Endothelial cell of umbilical vein (primary cell): ENCODE measurements at regions not wholly inside any gene's neighbourhood (a gene's known extent, or its start where the extent isn't known, plus 50 kb on each side); places are given as distances from the start of the nearest gene placed in this dataset.
"Not testable (repeated sequence)": the region's sequence is repeated elsewhere in the genome, so short reads cannot be mapped to it uniquely, and the experiment has no call there.

ENCODE experiments used
- BruUV-seq: library from RNA; stranded (reverse); fragments of 400-500 nt; replicated peaks from 2 replicates; lab custom pipeline; 2021; lab: Mats Ljungman, UMichigan
- CTCF ChIA-PET: fragments of 300-600, 350-600 bp; sonication (Branson Sonifier 250); formaldehyde crosslinking; loops from one replicate; lab custom pipeline; 2021; ENCODE audit warnings: antibody characterized with exemption, inconsistent platforms; lab: Charles Lee
- POLR2A ChIA-PET: fragments of 300-600, 350-600 bp; sonication (Branson Sonifier 250); formaldehyde crosslinking; loops from one replicate; lab custom pipeline; 2021; ENCODE audit warnings: antibody characterized with exemption, inconsistent platforms; lab: Charles Lee
- DNase-seq: peaks from one replicate; pipeline ENCODE4 v3.0.0-alpha.2; 2011; ENCODE audit warnings: low read depth, low spot score
- FAIRE-seq: peaks from 2 replicates; lab custom pipeline; 2011; peaks lifted over from hg19 to GRCh38; lab: Jason Lieb, UNC
- H2AFZ ChIP-seq: 2 replicates; pipeline ENCODE4 v1.6.0; 2012; ENCODE audit warnings: low read depth, low read length, control low read depth, inconsistent platforms
- H3K27ac ChIP-seq: 2 replicates; pipeline ENCODE4 v1.5.1; 2011; ENCODE audit warnings: low read depth, mild to moderate bottlenecking, control low read depth, low read length, moderate library complexity; ENCODE audit not compliant: insufficient read depth
- H3K27me3 ChIP-seq, 2 experiments: 2 replicates each; pipeline versions ENCODE4 v1.6.0 to v1.6.1; 2011; ENCODE audit warnings: low read length in 2 of 2, mixed read lengths in 1 of 2; ENCODE audit not compliant: control insufficient read depth in 2 of 2, insufficient read depth in 2 of 2
- H3K36me3 ChIP-seq, 2 experiments: 2 replicates in 1 of 2; 3 replicates in 1 of 2; pipeline ENCODE4 v1.5.1; 2011; ENCODE audit warnings: low read length in 2 of 2, mild to moderate bottlenecking in 1 of 2, moderate library complexity in 1 of 2; ENCODE audit not compliant: control insufficient read depth in 2 of 2, insufficient read depth in 2 of 2; ENCODE audit errors: extremely low read depth in 1 of 2
- H3K4me1 ChIP-seq: 3 replicates; pipeline ENCODE4 v1.5.1; 2011; ENCODE audit warnings: mild to moderate bottlenecking, low read length; ENCODE audit not compliant: control insufficient read depth, insufficient read depth; ENCODE audit errors: extremely low read depth
- H3K4me2 ChIP-seq: 2 replicates; pipeline ENCODE4 v1.6.1; 2011; ENCODE audit warnings: low read length, control low read depth, mixed read lengths; ENCODE audit not compliant: insufficient read depth
- H3K4me3 ChIP-seq, 3 experiments: fragments of 200-600 bp in 1 of 3; sonication (generic), shearing (Covaris generic) in 1 of 3; replicated peaks in 1 of 3; 2 replicates each; pipeline ENCODE4 v1.5.1; 2011 to 2016; ENCODE audit warnings: control low read depth in 3 of 3, low read length in 3 of 3, mild to moderate bottlenecking in 2 of 3, inconsistent platforms in 1 of 3, low read depth in 1 of 3, moderate library complexity in 1 of 3; ENCODE audit not compliant: insufficient read depth in 1 of 3
- H3K79me2 ChIP-seq: 2 replicates; pipeline ENCODE4 v1.6.0; 2012; ENCODE audit warnings: low read length, inconsistent platforms; ENCODE audit not compliant: control insufficient read depth, insufficient read depth
- H3K9ac ChIP-seq: replicated peaks from 2 replicates; pipeline ENCODE3; 2011; ENCODE audit warnings: low read length, control low read depth; ENCODE audit not compliant: insufficient read depth; ENCODE audit errors: extremely low read depth
- H3K9me1 ChIP-seq: replicated peaks from 3 replicates; pipeline ENCODE4 v1.6.0; 2011; ENCODE audit warnings: mild to moderate bottlenecking, low read length; ENCODE audit not compliant: control insufficient read depth, insufficient read depth; ENCODE audit errors: extremely low read depth
- H3K9me3 ChIP-seq: replicated peaks from 2 replicates; pipeline ENCODE4 v1.5.1; 2012; ENCODE audit warnings: low read length, inconsistent platforms; ENCODE audit not compliant: control insufficient read depth, insufficient read depth
- H4K20me1 ChIP-seq: replicated peaks from 2 replicates; pipeline ENCODE3; 2011; ENCODE audit warnings: mild to moderate bottlenecking, low read length; ENCODE audit not compliant: control insufficient read depth, insufficient read depth; ENCODE audit errors: extremely low read depth
- GATA2 ChIP-seq: IDR thresholded peaks from 2 replicates; pipeline ENCODE4 v1.7.0; 2011; ENCODE audit warnings: low read depth, mild to moderate bottlenecking, moderate library complexity, mixed read lengths, low read length; ENCODE audit not compliant: insufficient read length, insufficient read depth
- dilution Hi-C: fragments of 300-500 bp; cut with MboI; formaldehyde crosslinking; loops from one replicate; pipeline ENCODE4 v1.15.0; 2019; ENCODE audit warnings: low sequenced_read_pairs; ENCODE audit not compliant: extremely low pct_ligation_motif_present
- intact Hi-C: fragments of 100-400 bp; cut with micrococcal nuclease; formaldehyde crosslinking; loops from one replicate; pipeline ENCODE4 v1.10.0; 2022

DNA sequence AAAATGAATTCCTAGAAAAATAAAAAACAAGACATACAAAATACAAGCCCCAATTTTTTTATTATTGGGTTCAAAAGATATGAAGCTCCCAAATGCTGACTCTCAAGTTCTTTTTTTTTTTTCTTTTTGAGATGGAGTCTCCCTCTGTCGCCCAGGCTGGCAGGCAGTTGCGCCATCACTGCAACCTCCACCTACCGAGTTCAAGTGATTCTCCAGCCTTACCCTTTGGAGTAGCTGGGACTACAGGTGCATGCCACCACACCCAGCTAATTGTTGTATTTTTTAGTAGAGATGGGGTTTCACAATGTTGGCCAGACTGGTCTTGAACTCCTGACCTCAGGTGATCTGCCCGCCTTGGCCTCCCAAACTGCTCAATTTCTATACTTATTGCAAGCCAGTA lies 600.6 kb downstream of the BCOR start:
- FAIRE-seq, H3K27ac ChIP-seq, POLR2A ChIA-PET, H3K4me2 ChIP-seq, H3K36me3 ChIP-seq, DNase-seq, H3K9me3 ChIP-seq, intact Hi-C loops, H4K20me1 ChIP-seq, dilution Hi-C loops, BruUV-seq, H3K4me1 ChIP-seq, H2AFZ ChIP-seq, H3K27me3 ChIP-seq, H3K9ac ChIP-seq, H3K79me2 ChIP-seq, H3K9me1 ChIP-seq, CTCF ChIA-PET, H3K4me3 ChIP-seq: not testable (repeated sequence)

DNA sequence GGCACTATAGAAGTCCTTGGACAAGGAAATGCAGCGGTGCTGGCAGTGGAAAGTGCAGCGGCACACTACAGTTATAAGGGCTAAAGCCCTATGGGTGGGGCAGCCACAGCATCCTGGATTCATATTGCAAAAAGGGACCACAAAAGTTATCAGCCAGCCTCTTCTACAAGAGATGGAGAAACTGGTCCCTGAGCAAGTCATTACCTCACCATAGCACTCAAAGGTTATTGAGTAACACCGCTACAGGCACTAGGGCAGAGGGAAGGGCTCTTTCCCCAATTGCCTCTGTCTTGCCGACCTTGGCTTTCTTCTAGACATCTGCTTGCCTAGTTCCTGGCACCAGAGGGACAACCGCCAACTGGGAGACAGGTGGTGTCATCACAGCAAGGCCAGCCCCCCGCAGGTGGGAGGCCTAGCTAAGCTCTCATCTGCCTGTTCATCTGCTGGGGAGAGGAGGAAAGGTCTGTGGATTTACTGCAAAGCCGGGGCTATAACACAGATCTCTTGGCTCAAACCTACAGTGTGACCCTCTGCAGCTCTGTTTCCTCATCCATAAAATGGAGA lies 600.0 kb downstream of the BCOR start:
- intact Hi-C loops: no loop called here
- no peak for DNase-seq
- dilution Hi-C loops: no loop called here

More for the DNA sequence above, 600.0 kb downstream of the BCOR start:
- H3K79me2 ChIP-seq: no peaks in the 10 kb centered on the region
- H3K4me1 ChIP-seq: no peaks in the 10 kb centered on the region
- no peak for TF ChIP-seq GATA2
- H3K27ac ChIP-seq: no peak overlapping the region
- H2AFZ ChIP-seq: no peak overlapping the region
- no peak overlapping the region for H3K9ac ChIP-seq
- ChIA-PET CTCF (no interaction called here), POLR2A (no interaction called here)
- H3K4me2 ChIP-seq: no peak overlapping the region
- no peak for FAIRE-seq
- no peaks in the 10 kb centered on the region for H4K20me1 ChIP-seq
- H3K9me3 ChIP-seq: no peaks in the 10 kb centered on the region
- H3K4me3 ChIP-seq: no peak overlapping the region
- H3K36me3 ChIP-seq: no peaks in the 10 kb centered on the region
- no peaks in the 10 kb centered on the region for H3K9me1 ChIP-seq
- no TSS peak for BruUV-seq
- no peaks in the 10 kb centered on the region for H3K27me3 ChIP-seq
